Stomach (tissue), 8 donors: ENCODE measurements at regions not wholly inside any gene's neighbourhood (a gene's known extent, or its start where the extent isn't known, plus 50 kb on each side); places are given as distances from the start of the nearest gene placed in this dataset.

Source experiments
- DNase-seq, 2 donors: peaks; one replicate each; pipeline versions ENCODE4 v3.0.0 to v3.0.0-alpha.2; 2013 to 2019
- H3K27ac ChIP-seq, 5 donors: fragments of 200-600 bp in 4 of 5; sonication (generic) in 4 of 5; one replicate each; pipeline ENCODE4 v1.5.1; 2013 to 2019; ENCODE audit warnings: mild to moderate bottlenecking in 1 of 5, moderate library complexity in 1 of 5
- H3K27me3 ChIP-seq, 3 donors: fragments of 200-600 bp; sonication (generic); one replicate each; pipeline ENCODE4 v1.5.1; 2017 to 2019; ENCODE audit warnings: mixed run types in 1 of 3
- H3K36me3 ChIP-seq, 4 donors: fragments of 200-600 bp; sonication (generic); 1 replicate in 3 of 4; 2 replicates in 1 of 4; pipeline ENCODE4 v1.5.1; 2016 to 2019
- H3K4me1 ChIP-seq, 4 donors: fragments of 200-600 bp; sonication (generic); one replicate each; pipeline ENCODE4 v1.5.1; 2016 to 2019
- H3K4me3 ChIP-seq, 4 donors: fragments of 200-600 bp; sonication (generic) in 3 of 4; one replicate each; pipeline ENCODE4 v1.5.1; 2016 to 2019; ENCODE audit warnings: mild to moderate bottlenecking in 1 of 4
- H3K9me3 ChIP-seq, 4 donors: fragments of 200-600 bp; sonication (generic); one replicate each; pipeline ENCODE4 v1.5.1; 2016 to 2019
- EP300 ChIP-seq: sonication (generic); formaldehyde crosslinking; IDR thresholded peaks from one replicate; pipeline ENCODE4 v1.6.1; 2017; ENCODE audit warnings: antibody characterized with exemption
- POLR2A ChIP-seq, 4 donors: fragments of 450-650 bp; IDR thresholded peaks; one replicate each; pipeline ENCODE4 v1.6.1; 2016; ENCODE audit warnings: antibody characterized with exemption in 4 of 4, control low read depth in 2 of 4, mild to moderate bottlenecking in 1 of 4, moderate library complexity in 1 of 4
- POLR2AphosphoS5 ChIP-seq, 3 donors: sonication (generic); formaldehyde crosslinking; IDR thresholded peaks; one replicate each; pipeline ENCODE4 v1.6.1; 2016; ENCODE audit warnings: antibody characterized with exemption in 3 of 3
- WGBS, 5 donors: extraction: QIAGEN DNeasy Blood & Tissue Kit in 3 of 5; methylation state at CpG; one replicate each; pipeline versions ENCODE4 v1.1.5 to v1.1.7; 2013 to 2018; 5-methylcytosine and 5-hydroxymethylcytosine counted together
- intact Hi-C: fragments of 100-400 bp; cut with DNase I; formaldehyde crosslinking; loops from one replicate; pipeline ENCODE4 v1.15.1; 2023; ENCODE audit warnings: low total_unique reads
- TF ChIP-seq, protein P1 (sequence below), 7 experiments: fragments of 450-650 bp in 4 of 7; fragments of 200-600 bp in 3 of 7; sonication (generic) in 3 of 7; IDR thresholded peaks; one replicate each; pipeline ENCODE4 v1.5.1; 2016 to 2019; ENCODE audit warnings: antibody characterized with exemption in 7 of 7, control low read depth in 2 of 7, mild to moderate bottlenecking in 1 of 7
- donor health status: healthy with polysubstance abuse.
- donor health status: Bipolar disorder and iron deficiency.
- donor health status: healthy.

- Histone ChIP-seq H3K4me3 (no peak overlapping the region), H3K9me3 (no peaks in the 10 kb centered on the region), H3K36me3 (no peaks in the 10 kb centered on the region), H3K27me3 (peaks cover 0 to 19% (median 0%) of the 10 kb centered on the region in 3 donors), H3K4me1 (no peaks in the 10 kb centered on the region), H3K27ac (no peak overlapping the region)
- no peak for TF ChIP-seq POLR2A (IDR thresholded peaks at IDR 0.05)
- TF ChIP-seq, protein P1, sequence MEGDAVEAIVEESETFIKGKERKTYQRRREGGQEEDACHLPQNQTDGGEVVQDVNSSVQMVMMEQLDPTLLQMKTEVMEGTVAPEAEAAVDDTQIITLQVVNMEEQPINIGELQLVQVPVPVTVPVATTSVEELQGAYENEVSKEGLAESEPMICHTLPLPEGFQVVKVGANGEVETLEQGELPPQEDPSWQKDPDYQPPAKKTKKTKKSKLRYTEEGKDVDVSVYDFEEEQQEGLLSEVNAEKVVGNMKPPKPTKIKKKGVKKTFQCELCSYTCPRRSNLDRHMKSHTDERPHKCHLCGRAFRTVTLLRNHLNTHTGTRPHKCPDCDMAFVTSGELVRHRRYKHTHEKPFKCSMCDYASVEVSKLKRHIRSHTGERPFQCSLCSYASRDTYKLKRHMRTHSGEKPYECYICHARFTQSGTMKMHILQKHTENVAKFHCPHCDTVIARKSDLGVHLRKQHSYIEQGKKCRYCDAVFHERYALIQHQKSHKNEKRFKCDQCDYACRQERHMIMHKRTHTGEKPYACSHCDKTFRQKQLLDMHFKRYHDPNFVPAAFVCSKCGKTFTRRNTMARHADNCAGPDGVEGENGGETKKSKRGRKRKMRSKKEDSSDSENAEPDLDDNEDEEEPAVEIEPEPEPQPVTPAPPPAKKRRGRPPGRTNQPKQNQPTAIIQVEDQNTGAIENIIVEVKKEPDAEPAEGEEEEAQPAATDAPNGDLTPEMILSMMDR (IDR thresholded peaks at IDR 0.05): no peak
- no peak for TF ChIP-seq EP300
- no peak for TF ChIP-seq POLR2AphosphoS5 (IDR thresholded peaks at IDR 0.05)
- WGBS, 5 donors: 68 to 91% (median 84%) methylated on average over 5 of the region's 5 CpGs
- intact Hi-C loops: loop anchor here (10.0 kb wide), 1 partner anchor 83 kb away; no protein-coding TSS in a partner anchor
- no peak for DNase-seq
Measured at GRCh38 chr6:90387383-90387775, 90.7 kb upstream of the BACH2 start.

DNA sequence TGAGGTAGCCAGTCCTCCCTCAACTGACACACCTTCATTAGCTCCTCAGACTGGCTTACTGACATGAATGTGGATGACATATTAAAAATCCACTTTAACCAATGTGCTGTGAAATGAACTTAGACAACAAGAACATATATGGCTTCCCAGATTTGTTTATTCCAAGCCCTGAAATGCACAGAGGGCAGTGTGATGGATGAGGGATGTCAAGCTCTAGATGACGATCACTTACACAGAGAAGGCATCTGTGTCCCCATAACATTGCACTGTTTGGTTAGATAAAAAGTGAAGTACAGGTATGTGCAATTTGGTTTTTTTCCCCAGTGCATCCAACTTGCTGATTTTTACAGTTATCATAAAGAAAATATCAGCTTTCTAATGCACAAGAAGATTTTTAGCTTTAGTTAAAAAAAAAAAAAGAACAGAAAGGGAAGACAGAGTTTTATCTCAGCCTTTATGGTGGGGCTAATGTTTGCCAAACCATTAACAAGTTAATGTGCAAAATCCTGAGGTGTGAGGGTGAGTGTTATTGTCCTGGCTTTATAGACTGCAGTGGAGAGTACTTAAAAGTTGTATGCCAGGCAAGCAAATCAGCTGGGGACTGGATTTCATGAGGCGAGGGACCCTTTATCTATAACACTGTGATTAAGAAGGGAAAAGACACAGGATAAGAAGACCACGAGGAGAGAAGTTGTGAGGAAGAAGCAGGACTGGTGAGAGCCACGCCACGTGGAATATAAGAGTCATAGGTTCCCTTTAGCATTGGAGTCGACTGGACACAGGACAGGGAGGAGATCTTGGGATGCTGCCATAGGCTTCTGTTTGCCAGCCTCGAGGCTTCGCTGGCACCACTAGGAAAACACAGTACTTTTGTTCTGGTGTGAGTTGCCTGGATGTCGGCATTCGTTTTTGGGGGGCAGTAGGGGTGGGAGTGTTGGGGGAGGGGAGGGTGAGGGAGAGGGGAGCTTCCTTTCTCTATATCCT lies 90.0 kb upstream of the BACH2 start:
- Histone ChIP-seq H3K4me3 (no peak overlapping the region), H3K36me3 (no peaks in the 10 kb centered on the region), H3K27ac (no peak overlapping the region), H3K9me3 (no peaks in the 10 kb centered on the region), H3K4me1 (no peaks in the 10 kb centered on the region), H3K27me3 (peaks cover 0 to 24% (median 0%) of the 10 kb centered on the region in 3 donors)
- WGBS, 5 donors: 26 to 52% (median 49%) methylated on average over 10 of the region's 10 CpGs
- TF ChIP-seq POLR2A (IDR thresholded peaks at IDR 0.05) (no peak), POLR2AphosphoS5 (IDR thresholded peaks at IDR 0.05) (no peak), EP300 (no peak)
- TF ChIP-seq, protein P1 (IDR thresholded peaks at IDR 0.05): no peak
- no peak for DNase-seq
- intact Hi-C loops: loop anchor here (10.0 kb wide), 1 partner anchor 82 kb away; no protein-coding TSS in a partner anchor

GRCh38 chr6:90385759-90386313 lies 89.2 kb upstream of the BACH2 start:
- 76 to 92% (median 78%) methylated on average over 1 of the region's 1 CpG for WGBS, 5 donors
- no peak overlapping the region for H3K4me3 ChIP-seq
- H3K4me1 ChIP-seq: no peaks in the 10 kb centered on the region
- no peaks in the 10 kb centered on the region for H3K9me3 ChIP-seq
- H3K27me3 ChIP-seq: peaks cover 0 to 27% (median 0%) of the 10 kb centered on the region in 3 donors
- H3K27ac ChIP-seq: no peak overlapping the region
- DNase-seq: no peak
- intact Hi-C loops: loop anchor here (10.0 kb wide), 1 partner anchor 81 kb away; no protein-coding TSS in a partner anchor
- TF ChIP-seq, protein P1 (IDR thresholded peaks at IDR 0.05): no peak
- TF ChIP-seq POLR2AphosphoS5 (IDR thresholded peaks at IDR 0.05) (no peak), EP300 (no peak), POLR2A (IDR thresholded peaks at IDR 0.05) (no peak)
- no peaks in the 10 kb centered on the region for H3K36me3 ChIP-seq

GRCh38 chr6:90384720-90385119 lies 88.1 kb upstream of the BACH2 start:
- 80 to 89% (median 81%) methylated on average over 5 of the region's 5 CpGs for WGBS, 5 donors
- Histone ChIP-seq H3K9me3 (no peaks in the 10 kb centered on the region), H3K27me3 (peaks cover 0 to 27% (median 0%) of the 10 kb centered on the region in 3 donors), H3K4me3 (no peak overlapping the region), H3K36me3 (no peaks in the 10 kb centered on the region), H3K4me1 (no peaks in the 10 kb centered on the region), H3K27ac (no peak overlapping the region)
- TF ChIP-seq POLR2A (IDR thresholded peaks at IDR 0.05) (no peak), EP300 (no peak), POLR2AphosphoS5 (IDR thresholded peaks at IDR 0.05) (no peak)
- TF ChIP-seq, protein P1 (IDR thresholded peaks at IDR 0.05): no peak
- intact Hi-C loops: loop anchor here (10.0 kb wide), 1 partner anchor 80 kb away; no protein-coding TSS in a partner anchor
- no peak for DNase-seq
